Mesothelial cell of epicardium (in vitro differentiated cells): ENCODE measurements at regions not wholly inside any gene's neighbourhood (a gene's known extent, or its start where the extent isn't known, plus 50 kb on each side); places are given as distances from the start of the nearest gene placed in this dataset.
"Not testable (repeated sequence)": the region's sequence is repeated elsewhere in the genome, so short reads cannot be mapped to it uniquely, and the experiment has no call there.

Experiments used
- DNase-seq, 2 experiments: peaks; one replicate each; pipeline ENCODE4 v3.0.0; 2021; ENCODE audit warnings: low spot score in 2 of 2; ENCODE audit not compliant: unreplicated experiment in 2 of 2
- H3K27ac Mint-ChIP-seq: 2 replicates; pipeline ENCODE4 v1.8.0; 2021; ENCODE audit warnings: mixed read lengths
- H3K27me3 Mint-ChIP-seq: 2 replicates; pipeline ENCODE4 v1.8.0; 2021; ENCODE audit warnings: low read depth, mixed read lengths
- H3K36me3 Mint-ChIP-seq: 2 replicates; pipeline ENCODE4 v1.8.0; 2021; ENCODE audit warnings: mixed read lengths
- H3K4me1 Mint-ChIP-seq: 2 replicates; pipeline ENCODE4 v1.8.0; 2021; ENCODE audit warnings: mixed read lengths
- H3K4me3 Mint-ChIP-seq: 2 replicates; pipeline ENCODE4 v1.8.0; 2021; ENCODE audit warnings: mild to moderate bottlenecking, moderate library complexity, mixed read lengths
- H3K9me3 Mint-ChIP-seq: 2 replicates; pipeline ENCODE4 v1.8.0; 2021; ENCODE audit warnings: mixed read lengths
- CTCF ChIP-seq: fragments of 200-600 bp; sonication (generic); IDR thresholded peaks from one replicate; pipeline ENCODE4 v1.5.0; 2021; ENCODE audit warnings: antibody characterized with exemption; ENCODE audit not compliant: unreplicated experiment

GRCh38 chr10:22097696-22098095, 94.2 kb upstream of the DNAJC1 start:
- no peak for TF ChIP-seq CTCF
- Mint-ChIP-seq H3K27ac (no peak overlapping the region), H3K4me3 (no peak overlapping the region), H3K4me1 (no peaks in the 10 kb centered on the region), H3K9me3 (peaks cover 17% of the 10 kb centered on the region), H3K36me3 (no peaks in the 10 kb centered on the region), H3K27me3 (no peaks in the 10 kb centered on the region)
- no peak for DNase-seq

GRCh38 chr10:22091260-22091659, 87.7 kb upstream of the DNAJC1 start:
- H3K27ac Mint-ChIP-seq, DNase-seq, H3K27me3 Mint-ChIP-seq, H3K4me3 Mint-ChIP-seq, H3K36me3 Mint-ChIP-seq: not testable (repeated sequence)
- H3K9me3 Mint-ChIP-seq, result peaks cover 31% of the 10 kb centered on the region
- H3K4me1 Mint-ChIP-seq, result peaks cover 12% of the 10 kb centered on the region

- Mint-ChIP-seq H3K9me3 (peaks cover 22% of the 10 kb centered on the region), H3K27ac (peak overlapping the region; percentile 75), H3K27me3 (peaks cover 3% of the 10 kb centered on the region), H3K4me1 (peaks cover 13% of the 10 kb centered on the region), H3K4me3 (no peak overlapping the region), H3K36me3 (no peaks in the 10 kb centered on the region)
- no peak for TF ChIP-seq CTCF
- no peak for DNase-seq
Measured at GRCh38 chr10:22087402-22087738, 83.8 kb upstream of the DNAJC1 start.

GRCh38 chr10:22086730-22087401, 83.3 kb upstream of the DNAJC1 start:
- H3K36me3 Mint-ChIP-seq, result no peaks in the 10 kb centered on the region
- no peak overlapping the region for H3K4me3 Mint-ChIP-seq
- peaks cover 3% of the 10 kb centered on the region for H3K27me3 Mint-ChIP-seq
- H3K4me1 Mint-ChIP-seq, result peaks cover 13% of the 10 kb centered on the region
- peak overlapping the region; percentile 84 for H3K27ac Mint-ChIP-seq
- TF ChIP-seq CTCF, result no peak
- H3K9me3 Mint-ChIP-seq, result peaks cover 17% of the 10 kb centered on the region
- peak; percentile 51 to 71 for DNase-seq

GRCh38 chr10:22079921-22080320, 76.4 kb upstream of the DNAJC1 start:
- not testable (repeated sequence) for H3K4me3 Mint-ChIP-seq, H3K27ac Mint-ChIP-seq

GRCh38 chr10:22071332-22071731, 67.8 kb upstream of the DNAJC1 start:
- Mint-ChIP-seq H3K36me3 (peaks cover 1% of the 10 kb centered on the region), H3K9me3 (peaks cover 54% of the 10 kb centered on the region), H3K27me3 (no peaks in the 10 kb centered on the region), H3K4me3 (no peak overlapping the region), H3K4me1 (no peaks in the 10 kb centered on the region), H3K27ac (no peak overlapping the region)
- DNase-seq, result no peak
- TF ChIP-seq CTCF, result no peak

More at GRCh38 chr10:22079921-22080320, 76.4 kb upstream of the DNAJC1 start:
- not testable (repeated sequence) for DNase-seq, H3K36me3 Mint-ChIP-seq, H3K27me3 Mint-ChIP-seq, H3K4me1 Mint-ChIP-seq
- peaks cover 37% of the 10 kb centered on the region for H3K9me3 Mint-ChIP-seq

- Mint-ChIP-seq H3K27ac (no peak overlapping the region), H3K27me3 (no peaks in the 10 kb centered on the region), H3K9me3 (peaks cover 49% of the 10 kb centered on the region), H3K4me1 (no peaks in the 10 kb centered on the region), H3K36me3 (peaks cover 1% of the 10 kb centered on the region), H3K4me3 (no peak overlapping the region)
- TF ChIP-seq CTCF, result no peak
- DNase-seq, result no peak
Measured at GRCh38 chr10:22067091-22067490, 63.6 kb upstream of the DNAJC1 start.

GRCh38 chr10:22060984-22061383, 57.5 kb upstream of the DNAJC1 start:
- not testable (repeated sequence) for H3K36me3 Mint-ChIP-seq, H3K27ac Mint-ChIP-seq

More at GRCh38 chr10:22060984-22061383, 57.5 kb upstream of the DNAJC1 start:
- H3K4me1 Mint-ChIP-seq, H3K4me3 Mint-ChIP-seq, H3K27me3 Mint-ChIP-seq, DNase-seq: not testable (repeated sequence)
- peaks cover 28% of the 10 kb centered on the region for H3K9me3 Mint-ChIP-seq
